NCI-H1105 (cell line): ENCODE measurements at regions not wholly inside any gene's neighbourhood (a gene's known extent, or its start where the extent isn't known, plus 50 kb on each side); places are given as distances from the start of the nearest gene placed in this dataset.

ENCODE experiments used
- DNase-seq: peaks from one replicate; lab custom pipeline; 2025; lab: John Stamatoyannopoulos, UW

- DNase-seq: no peak
Measured at GRCh38 chr15:31151301-31152233, 50.0 kb upstream of the TRPM1 start.

DNA sequence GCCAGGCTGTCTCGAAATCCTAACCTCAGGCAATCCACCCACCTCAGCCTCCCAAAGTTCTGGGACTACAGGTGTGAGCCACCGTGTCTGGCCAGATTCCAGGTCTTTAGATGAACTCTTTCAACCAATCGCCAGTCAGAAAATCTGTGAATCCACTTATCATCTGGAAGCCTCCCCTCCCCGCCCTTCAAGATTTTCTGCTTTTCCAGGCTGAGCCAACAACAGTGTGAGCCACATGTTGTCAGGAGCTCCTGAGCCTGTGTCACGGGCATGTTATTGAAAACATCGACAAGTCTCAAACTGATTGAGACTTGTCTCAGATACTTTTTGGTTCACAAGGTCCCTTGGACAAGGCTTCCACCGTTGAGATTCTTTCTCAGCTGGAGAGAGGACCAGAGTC, 52.0 kb upstream of the TRPM1 start:
- no peak for DNase-seq

GRCh38 chr15:31155151-31155550, 53.6 kb upstream of the TRPM1 start:
- DNase-seq: no peak

- no peak for DNase-seq
Measured at GRCh38 chr15:31156226-31156625, 54.7 kb upstream of the TRPM1 start.

DNA sequence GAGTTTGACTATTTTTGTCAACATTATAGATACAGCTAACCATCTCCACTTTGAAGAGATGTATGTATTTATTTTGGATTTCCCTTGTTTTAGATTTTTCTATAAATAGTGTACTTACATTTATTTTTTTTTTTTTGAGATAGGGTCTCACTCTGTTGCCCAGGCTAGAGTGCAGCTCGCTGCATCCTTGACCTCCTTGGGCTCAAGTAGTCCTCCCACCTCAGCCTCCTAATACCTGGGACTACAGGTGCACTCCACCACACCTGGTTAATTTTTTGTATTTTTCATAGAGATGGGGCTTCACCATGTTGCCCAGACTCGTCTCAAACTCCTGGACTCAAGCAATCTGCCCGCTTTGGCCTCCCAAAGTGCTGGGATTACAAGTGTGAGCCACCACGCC, 55.3 kb upstream of the TRPM1 start:
- DNase-seq: no peak

GRCh38 chr15:31157644-31158069, 56.1 kb upstream of the TRPM1 start:
- DNase-seq: no peak

DNA sequence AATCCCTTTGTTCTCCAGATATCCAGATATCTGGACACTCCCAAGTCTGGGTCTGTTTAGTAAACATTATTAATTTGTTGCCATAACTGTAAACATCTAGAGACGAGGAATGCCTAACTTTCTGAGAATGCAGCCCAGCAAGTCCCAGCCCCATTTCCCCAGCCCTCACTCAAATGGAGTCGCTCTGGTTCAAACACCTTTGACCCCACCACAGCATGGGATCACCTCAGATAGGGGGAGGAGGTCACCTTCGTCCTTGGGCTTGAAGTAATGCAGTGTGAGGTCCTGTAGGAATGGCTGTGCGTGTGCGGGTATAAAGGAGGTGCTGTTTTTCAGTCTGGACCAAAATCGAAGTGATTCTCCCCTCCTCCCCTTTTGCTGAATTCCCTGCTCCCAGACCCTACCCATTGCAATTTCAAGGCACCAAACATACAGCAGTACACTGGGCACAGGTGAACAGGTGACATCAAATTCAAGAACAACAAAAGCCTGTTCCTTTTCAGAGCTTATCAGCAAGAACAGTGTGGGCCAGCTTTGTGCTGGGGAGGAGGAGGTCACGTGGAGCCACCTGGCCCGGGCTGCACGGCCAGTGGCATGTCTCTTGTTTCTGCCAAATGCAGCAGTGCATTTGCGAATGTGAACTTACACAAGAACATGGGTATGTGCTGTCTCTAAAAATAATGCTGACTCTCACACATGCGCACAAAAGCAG, 57.5 kb upstream of the TRPM1 start:
- DNase-seq: no peak

GRCh38 chr15:31159837-31160236, 58.3 kb upstream of the TRPM1 start:
- no peak for DNase-seq

DNA sequence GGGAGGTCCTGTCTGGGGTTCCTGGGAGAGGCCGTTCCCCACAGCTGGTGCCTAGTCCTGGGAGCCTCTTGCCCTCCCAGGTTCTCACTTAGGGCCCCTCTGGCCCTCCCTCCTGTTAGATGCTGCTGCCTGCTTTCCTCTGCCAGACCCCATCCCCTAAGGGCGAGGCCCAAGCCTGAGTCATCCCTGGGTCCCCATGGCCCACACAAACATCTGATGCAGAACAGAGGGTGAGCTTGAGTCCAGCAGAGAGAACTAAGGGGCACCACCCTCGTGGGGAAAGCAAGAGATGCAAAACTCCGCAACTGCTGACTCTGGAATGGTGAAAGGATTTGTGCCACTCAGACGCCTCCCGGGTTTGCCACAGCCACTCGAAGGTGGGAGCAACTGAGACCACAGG, 58.8 kb upstream of the TRPM1 start:
- no peak for DNase-seq

DNA sequence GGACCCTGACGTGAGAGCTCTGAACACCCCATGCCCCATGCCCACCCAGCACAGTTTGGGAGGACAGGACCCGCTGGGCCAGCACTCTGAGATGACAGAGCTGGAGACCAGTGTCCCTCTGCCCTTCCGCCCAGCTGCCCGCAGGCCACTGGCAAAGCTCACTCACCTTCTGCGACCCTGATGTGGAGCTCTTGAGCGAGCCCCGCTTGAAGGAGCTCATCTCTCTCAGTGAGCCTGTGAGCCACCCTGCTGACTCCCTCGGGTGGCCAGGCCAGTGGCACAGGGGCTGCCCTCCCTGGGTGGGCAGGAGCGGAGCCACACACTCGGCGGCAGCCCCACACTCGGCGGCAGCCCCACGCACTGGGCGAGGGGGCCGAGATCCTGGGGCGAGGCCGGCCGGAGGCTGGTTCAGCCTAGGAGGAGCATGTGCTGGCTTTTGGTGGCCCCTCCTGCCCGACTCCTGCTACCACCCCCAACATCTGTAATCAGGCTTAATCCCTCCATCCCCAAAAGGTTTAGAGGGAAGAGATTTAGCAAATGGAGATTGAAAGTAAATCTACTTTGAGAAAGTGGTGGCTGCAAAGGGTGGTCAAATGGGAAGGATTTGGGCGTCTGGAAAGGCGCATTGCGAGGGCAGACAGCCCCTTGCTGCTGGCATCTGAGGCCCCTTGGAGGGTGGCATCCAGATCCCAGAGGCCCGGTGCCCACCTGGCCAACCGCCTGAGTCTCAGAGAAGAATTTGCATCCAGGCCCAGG, 59.4 kb upstream of the TRPM1 start:
- DNase-seq: no peak

DNA sequence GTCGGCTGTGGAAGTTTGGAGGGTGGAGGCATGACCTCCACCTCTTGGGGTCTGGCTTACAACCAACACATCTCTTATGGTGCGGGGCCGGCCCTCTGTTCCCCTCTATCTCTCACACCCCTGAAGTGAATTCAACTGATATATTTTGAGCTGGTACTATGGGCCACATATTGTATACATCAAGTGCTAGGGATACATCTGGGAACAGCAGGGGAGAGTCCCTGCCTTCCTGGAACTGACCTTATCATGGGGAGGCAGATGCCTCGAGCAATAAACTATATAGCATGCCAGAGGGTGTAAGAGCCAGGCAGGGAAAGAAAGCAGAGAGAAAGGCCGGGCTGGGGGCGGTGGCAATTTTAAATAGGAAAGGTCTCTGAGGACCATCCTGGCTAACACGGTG, 60.4 kb upstream of the TRPM1 start:
- no peak for DNase-seq

GRCh38 chr15:31162721-31163510, 61.4 kb upstream of the TRPM1 start:
- no peak for DNase-seq

DNA sequence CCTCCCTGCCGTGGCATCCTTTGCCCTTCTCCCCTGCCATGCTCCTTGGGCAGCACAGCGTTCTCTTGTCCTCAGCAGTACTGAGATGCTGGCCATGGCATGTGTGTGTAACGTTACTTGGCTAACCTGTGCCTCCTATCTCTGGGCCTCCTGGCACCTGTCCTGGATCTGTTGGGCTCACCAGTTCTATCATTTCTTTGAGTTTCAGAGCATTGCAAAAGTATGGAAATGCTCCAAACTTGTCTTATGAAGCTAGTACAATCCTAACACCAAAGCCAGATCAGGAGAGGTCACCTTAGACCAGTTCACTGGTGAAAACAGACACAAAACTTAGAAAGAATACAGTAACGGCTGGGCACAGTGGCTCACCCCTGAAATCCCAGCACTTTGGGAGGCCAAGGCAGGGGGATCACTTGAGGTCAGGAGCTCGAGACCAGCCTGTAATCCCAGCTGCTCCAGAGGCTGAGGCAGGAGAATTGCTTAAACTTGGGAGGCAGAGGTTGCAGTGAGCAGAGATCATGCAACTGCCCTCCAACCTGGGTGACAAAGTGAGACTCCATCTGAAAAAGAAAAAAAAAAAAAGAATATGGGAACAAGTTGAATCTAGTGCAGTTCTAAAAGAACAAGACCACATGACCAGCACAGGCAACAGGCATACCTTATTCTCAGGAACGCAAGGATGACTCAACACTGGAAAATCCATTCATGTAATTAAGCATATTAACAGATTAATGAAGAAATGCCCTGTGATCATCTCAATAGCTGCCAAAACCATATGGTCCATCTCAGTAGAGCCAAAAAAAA, 62.4 kb upstream of the TRPM1 start:
- no peak for DNase-seq

DNA sequence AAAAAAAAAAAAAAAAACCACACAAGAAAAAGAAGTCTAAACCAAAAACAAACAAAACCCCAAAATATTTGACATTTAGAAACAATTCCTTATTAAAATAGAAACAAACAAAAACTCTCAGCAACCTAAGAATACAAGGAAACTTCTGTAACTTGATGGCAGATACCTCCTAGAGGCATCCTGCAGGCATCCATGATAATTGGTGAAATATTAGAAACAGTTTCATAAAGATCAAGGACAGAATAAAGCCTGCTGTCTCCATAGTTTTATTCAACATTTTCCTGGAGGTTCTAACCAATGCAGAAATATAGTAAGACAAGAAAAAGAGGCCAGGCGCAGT, 63.0 kb upstream of the TRPM1 start:
- DNase-seq: no peak

GRCh38 chr15:31169558-31169957, 68.0 kb upstream of the TRPM1 start:
- DNase-seq: no peak

- no peak for DNase-seq
Measured at GRCh38 chr15:31171731-31172130, 70.2 kb upstream of the TRPM1 start.

- no peak for DNase-seq
Measured at GRCh38 chr15:31172606-31173005, 71.1 kb upstream of the TRPM1 start.

- no peak for DNase-seq
Measured at GRCh38 chr15:31173790-31174450, 72.4 kb upstream of the TRPM1 start.

GRCh38 chr15:31175484-31175883, 74.0 kb upstream of the TRPM1 start:
- DNase-seq: no peak

DNA sequence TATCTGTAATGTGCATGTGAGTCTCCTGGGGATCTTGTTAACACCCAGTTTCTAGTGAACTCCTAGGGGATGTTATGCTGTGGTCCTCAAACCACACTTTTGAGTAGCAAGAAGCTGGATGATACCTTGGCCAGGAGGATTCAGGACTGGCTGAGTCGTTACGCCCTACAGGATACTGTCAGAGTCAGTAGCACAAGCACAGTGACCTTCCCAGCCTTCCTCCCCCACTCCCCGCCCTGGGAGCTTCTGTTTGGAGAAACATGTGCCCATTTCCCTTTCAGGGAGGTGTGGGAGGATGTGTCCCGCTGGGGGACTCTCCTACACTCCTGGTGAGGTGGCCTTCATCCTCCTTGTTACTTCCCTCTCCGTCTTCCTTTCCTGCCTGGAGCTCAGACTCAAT, 76.4 kb upstream of the TRPM1 start:
- no peak for DNase-seq

- no peak for DNase-seq
Measured at GRCh38 chr15:31178705-31179104, 77.2 kb upstream of the TRPM1 start.
